Stimulated activated CD4-positive, alpha-beta T cell treated with anti-CD3 and anti-CD28 coated beads, TNF-alpha, amount 100 ng/mL, for 48 hours (primary cell): ENCODE measurements at regions not wholly inside any gene's neighbourhood (a gene's known extent, or its start where the extent isn't known, plus 50 kb on each side); places are given as distances from the start of the nearest gene placed in this dataset.

Experiments
- DNase-seq, 3 donors: peaks; one replicate each; pipeline ENCODE4 v3.0.0-alpha.2; 2020; ENCODE audit warnings: low read depth in 3 of 3

DNA sequence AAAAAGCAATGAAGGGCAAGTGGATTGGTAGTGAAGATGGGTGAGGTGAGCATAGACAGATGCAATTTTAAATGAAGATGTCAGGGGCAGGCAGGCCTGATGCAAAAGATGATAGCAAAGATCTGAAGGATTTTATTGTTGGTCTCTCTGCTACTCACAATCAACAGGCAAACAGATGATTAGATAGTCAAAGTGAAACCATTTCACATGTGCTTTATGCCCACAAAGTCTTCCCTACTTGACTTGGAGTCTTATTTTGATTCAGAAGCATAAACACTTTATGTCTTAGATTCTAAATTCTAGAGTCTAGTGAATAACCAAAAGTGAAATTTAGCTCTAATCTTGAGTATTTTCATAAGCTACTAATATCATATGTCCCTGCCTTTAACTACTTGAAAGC is 153.8 kb upstream of the HNRNPA3 start:
- DNase-seq: no peak

DNA sequence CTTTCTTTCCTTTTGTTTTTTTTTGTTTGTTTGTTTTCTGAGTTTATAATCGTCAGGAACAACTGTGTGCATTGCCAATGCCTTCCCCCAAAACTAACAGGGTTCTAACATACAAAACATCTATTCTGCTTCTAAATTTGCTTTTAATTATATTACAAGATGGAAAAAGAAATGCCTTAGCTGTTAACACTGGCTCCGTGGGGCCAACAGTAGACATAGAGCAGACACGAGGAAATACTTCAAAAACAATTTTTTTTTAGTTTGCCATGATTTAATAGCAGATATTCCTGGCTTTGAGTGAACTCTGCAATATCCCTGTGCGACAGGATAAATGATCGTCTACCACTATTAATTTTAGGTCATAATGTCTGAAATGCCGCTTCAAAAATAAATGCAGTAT is 153.3 kb upstream of the HNRNPA3 start:
- DNase-seq: no peak

GRCh38 chr2:177063331-177063730 is 149.3 kb upstream of the HNRNPA3 start:
- no peak for DNase-seq

GRCh38 chr2:177064422-177064821 is 148.2 kb upstream of the HNRNPA3 start:
- no peak for DNase-seq

DNA sequence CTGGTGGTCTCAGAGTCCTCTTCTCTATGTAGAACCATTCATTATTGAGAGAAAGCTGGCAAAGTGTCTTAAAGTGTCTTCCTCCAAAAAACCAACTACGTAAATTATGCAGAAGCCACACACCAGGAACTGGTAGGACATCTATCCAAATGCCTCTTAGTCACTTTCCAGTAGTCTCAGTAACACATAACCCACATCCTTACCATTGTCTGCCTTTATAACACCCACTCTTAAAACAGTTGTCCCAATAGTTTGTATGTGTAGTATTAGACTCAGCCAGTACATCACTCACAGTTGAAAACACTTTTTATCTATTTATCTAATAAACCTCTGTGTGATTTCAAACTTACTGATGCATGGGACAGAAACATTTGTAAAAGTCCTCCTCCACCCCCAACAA is 143.6 kb upstream of the HNRNPA3 start:
- no peak for DNase-seq

DNA sequence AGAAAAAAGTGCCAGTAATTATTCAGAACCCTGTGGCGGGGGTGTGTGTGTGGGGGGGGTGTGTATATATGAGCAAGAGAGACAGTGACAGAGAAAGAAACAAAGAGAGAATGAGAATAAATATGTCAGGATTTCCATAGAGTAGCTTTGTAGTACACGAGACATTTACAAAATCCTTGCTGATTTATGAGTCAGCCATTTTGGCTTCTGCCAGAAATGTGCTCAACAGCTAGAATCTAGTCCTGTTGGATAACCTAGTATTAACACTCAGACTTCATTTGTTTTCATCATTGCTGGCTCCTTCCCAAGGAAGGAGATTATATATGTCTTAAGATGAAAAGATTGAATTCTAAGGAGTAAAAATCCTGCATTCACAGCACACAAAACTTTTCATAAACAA is 140.5 kb upstream of the HNRNPA3 start:
- DNase-seq: no peak

DNA sequence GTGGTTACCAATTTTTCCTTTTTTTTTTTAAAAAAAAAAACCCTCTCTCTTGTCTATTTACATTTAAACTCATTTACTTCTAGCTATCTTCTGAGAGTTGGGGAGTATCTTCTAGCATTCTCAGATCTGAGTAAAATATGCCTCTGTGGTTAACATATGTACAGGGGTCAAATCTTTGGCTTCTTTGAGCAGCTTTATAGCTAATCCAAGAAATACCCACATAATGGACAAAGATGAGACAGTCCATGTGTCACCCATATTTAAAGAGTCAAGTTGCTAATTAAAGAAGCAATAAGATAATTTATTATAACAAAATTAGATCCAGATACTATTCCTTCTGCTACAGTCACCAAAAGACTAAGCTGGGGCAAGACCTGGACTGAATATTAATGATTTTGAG is 139.0 kb upstream of the HNRNPA3 start:
- no peak for DNase-seq

- DNase-seq: no peak
Measured at GRCh38 chr2:177074099-177074710, 138.4 kb upstream of the HNRNPA3 start.

DNA sequence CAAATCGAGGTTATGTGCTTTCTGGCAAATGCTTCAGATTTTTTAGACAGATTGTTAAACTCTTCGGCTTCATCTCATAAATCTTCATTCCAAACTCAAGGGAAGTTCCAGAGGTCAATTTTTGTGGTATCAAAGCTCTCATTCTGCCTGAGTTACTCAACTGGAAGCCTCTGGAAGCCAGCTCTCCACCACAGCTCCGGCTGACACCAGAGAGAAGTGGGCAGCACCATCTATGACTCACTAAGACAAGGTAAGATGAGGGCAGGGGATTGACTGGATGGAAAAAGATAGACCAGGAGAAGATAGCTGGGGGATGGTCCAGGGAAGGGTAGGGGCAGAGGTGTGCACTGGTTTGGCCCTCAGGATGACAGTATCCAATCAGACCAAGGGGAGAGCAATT is 137.3 kb upstream of the HNRNPA3 start:
- DNase-seq: no peak

- no peak for DNase-seq
Measured at GRCh38 chr2:177076636-177077179, 135.9 kb upstream of the HNRNPA3 start.

DNA sequence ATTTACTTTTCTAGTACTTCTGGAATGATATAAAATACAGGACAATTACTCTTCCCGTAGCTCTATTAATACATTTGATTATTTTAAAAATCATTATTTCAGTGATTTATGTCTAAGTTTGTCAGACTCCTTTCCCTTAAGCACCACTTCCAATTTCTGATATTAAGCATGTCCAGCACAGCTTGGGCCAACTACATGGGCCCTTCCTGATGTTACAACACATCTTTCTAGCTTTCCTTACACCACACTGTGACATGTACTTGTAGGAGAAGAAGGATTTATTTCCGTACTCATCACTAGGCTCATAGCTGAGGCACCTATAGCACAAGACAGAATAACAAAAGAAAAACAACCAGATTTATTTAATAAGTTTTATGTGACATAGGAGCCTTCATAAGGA is 134.8 kb upstream of the HNRNPA3 start:
- DNase-seq: no peak

- no peak for DNase-seq
Measured at GRCh38 chr2:177078416-177078815, 134.2 kb upstream of the HNRNPA3 start.

- DNase-seq: no peak
Measured at GRCh38 chr2:177078855-177079254, 133.7 kb upstream of the HNRNPA3 start.

- DNase-seq: no peak
Measured at GRCh38 chr2:177080746-177081284, 131.8 kb upstream of the HNRNPA3 start.

DNA sequence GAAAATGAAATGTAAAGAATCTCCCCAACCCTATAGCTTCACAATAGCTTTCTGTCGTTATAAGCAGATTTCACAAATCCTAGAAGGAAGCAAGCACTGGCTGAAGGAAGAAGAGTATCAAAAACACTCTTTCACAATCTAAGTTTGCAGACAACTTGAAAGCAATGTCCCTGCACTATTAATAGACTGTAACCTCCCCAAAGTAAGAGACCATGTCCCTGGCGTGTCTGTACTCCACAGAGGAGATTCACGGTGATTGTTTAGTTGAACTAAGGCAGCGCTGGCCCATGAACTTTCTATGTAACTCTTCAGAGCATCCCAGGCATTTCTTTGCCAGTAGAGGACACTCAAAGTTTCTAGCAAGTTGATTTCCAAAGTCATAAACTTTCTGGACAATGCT is 128.0 kb upstream of the HNRNPA3 start:
- DNase-seq: no peak

DNA sequence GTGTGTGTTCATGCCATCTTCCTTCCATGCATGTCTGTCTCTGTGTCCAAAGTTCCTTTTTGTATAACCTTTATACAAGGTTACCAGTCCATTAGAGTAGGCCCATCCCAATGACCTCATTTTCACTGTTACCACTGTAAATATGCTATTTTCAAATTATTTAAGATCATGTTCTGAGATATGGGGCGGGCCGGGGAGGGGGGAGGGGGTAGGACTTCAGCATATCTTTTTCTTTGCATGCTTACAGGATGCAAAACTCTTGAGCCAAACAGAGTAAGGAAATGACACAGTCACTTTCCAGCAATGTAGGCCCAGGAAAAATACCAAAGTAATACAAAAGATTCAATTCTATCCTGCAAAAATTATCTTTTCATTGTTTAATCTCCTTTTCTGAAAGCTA is 124.1 kb upstream of the HNRNPA3 start:
- DNase-seq: no peak

DNA sequence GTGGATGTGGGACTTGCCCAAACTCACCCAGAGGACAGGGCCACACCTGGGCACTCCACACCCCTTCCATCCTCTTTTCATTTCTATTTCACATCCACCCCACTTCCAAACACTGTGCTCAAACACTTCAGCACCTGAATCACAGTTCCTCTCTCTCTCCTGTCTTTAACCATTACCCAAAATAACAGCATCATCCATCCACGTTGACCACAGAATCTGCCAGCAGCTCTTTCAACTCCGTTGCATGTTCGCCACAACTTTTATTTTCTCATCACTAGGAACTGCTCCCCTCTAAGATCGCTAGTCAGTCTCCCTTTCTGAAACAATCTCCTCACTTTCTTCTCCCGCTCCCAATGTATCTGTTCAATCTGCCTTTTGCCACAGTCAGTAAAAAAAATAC is 121.6 kb upstream of the HNRNPA3 start:
- no peak for DNase-seq

- no peak for DNase-seq
Measured at GRCh38 chr2:177093371-177093770, 119.2 kb upstream of the HNRNPA3 start.

DNA sequence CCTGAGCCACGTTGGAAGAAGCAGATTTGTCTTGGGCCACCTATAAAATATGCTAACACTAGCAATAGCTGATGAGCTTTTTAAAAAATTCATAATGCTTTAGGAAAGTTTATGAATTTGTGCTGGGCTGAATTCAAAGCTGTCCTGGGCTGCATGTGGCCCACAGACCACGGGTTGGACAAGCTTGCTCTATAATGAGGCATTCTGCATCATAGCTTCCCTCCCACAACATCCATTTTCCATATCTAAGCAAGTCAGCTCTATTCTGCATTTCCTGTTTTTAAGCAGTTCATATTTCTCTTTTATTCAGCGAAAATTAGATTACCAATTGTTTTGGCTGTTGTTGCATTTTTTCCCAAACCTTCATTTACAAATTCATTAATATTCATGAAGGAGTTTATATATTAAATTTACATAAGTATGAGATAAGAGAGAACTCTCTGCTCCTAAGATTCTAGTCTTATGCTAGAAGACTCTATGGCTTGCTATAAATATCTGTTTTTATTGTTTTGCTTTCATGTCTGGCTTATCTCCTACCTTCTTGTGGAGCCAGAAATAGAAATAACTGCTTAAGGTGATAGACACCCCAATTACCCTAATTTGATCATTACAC is 114.5 kb upstream of the HNRNPA3 start:
- no peak for DNase-seq

- DNase-seq: no peak
Measured at GRCh38 chr2:177101930-177102329, 110.7 kb upstream of the HNRNPA3 start.

DNA sequence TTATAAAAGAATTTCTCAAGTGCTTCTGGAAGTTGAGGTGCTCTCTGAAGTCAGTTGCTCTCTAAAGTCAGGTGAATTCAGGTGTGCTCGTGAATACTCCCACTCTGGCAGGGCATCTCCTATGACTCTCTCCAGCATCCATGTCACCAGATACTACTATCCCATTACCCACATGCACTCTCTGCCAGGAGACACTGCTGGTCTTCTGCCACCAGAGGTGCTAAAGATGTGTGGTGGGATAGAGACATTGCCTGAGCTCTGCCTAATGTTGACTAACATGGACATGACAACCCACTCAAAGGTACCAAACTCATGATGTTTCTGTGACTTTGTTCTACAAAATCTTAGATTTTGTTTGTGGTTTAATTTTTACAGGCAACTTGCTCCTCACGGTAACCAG is 106.4 kb upstream of the HNRNPA3 start:
- DNase-seq: no peak

DNA sequence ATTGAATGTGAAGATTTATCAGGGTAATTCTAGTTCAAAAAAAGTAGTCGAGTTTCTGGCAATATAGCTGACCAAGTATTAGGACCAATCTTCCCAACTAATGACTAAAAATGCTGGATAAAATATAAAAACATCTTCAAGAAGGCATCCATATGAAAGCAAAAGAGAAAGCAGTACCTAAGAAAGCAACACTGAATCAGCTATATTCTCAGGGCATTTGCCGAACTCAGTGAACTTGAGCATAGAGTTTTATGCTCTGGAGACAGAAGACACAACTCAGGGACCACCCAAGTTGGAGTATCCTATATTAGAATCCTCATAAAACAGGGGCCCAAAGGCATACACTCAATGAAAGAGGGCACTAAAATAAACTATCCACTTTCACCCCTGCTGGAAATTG is 103.7 kb upstream of the HNRNPA3 start:
- no peak for DNase-seq

- no peak for DNase-seq
Measured at GRCh38 chr2:177114712-177115111, 97.9 kb upstream of the HNRNPA3 start.

GRCh38 chr2:177117755-177118154 is 94.8 kb upstream of the HNRNPA3 start:
- DNase-seq: no peak
